H1 (cell line): ENCODE measurements at regions not wholly inside any gene's neighbourhood (a gene's known extent, or its start where the extent isn't known, plus 50 kb on each side); places are given as distances from the start of the nearest gene placed in this dataset.

Source experiments
- TF ChIP-seq, protein P1 (sequence below), 3 experiments: IDR thresholded peaks; 1 replicate in 2 of 3; 2 replicates in 1 of 3; pipeline versions ENCODE4 v1.5.1 to v1.6.1; 2011; ENCODE audit warnings: low read length in 3 of 3, mild to moderate bottlenecking in 3 of 3, inconsistent platforms in 2 of 3, low read depth in 1 of 3, moderate library complexity in 1 of 3; ENCODE audit not compliant: insufficient read depth in 1 of 3; ENCODE audit errors: control extremely low read depth in 1 of 3

DNA sequence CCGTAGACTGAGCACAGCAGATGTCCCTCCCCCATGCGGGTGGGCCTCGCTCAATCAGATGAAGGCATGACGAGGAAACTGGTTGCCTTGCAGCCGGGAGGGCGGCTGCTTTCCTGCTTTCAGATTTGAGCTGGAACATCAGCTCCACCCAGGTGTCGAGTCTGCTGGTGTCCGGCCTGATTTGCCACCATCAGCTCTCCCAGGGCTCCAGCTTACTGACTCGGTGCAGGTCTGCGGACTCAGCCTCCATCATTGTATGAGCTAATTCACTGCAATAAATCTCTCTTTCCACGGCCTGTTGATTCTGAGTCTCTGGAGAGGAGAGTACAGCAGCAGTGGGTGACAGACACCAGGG is 156.2 kb downstream of the KIF26A start (continued):
- TF ChIP-seq, protein P1, sequence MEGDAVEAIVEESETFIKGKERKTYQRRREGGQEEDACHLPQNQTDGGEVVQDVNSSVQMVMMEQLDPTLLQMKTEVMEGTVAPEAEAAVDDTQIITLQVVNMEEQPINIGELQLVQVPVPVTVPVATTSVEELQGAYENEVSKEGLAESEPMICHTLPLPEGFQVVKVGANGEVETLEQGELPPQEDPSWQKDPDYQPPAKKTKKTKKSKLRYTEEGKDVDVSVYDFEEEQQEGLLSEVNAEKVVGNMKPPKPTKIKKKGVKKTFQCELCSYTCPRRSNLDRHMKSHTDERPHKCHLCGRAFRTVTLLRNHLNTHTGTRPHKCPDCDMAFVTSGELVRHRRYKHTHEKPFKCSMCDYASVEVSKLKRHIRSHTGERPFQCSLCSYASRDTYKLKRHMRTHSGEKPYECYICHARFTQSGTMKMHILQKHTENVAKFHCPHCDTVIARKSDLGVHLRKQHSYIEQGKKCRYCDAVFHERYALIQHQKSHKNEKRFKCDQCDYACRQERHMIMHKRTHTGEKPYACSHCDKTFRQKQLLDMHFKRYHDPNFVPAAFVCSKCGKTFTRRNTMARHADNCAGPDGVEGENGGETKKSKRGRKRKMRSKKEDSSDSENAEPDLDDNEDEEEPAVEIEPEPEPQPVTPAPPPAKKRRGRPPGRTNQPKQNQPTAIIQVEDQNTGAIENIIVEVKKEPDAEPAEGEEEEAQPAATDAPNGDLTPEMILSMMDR (IDR thresholded peaks at IDR 0.05; ENCODE audit: control extremely low read depth in 1 of 3, insufficient read depth in 1 of 3, low read depth in 1 of 3, low read length in 3 of 3): no peak
